GM12873 (cell line): ENCODE measurements at regions not wholly inside any gene's neighbourhood (a gene's known extent, or its start where the extent isn't known, plus 50 kb on each side); places are given as distances from the start of the nearest gene placed in this dataset.

Experiments used
- CTCF ChIP-seq: IDR thresholded peaks from 2 replicates; pipeline ENCODE4 v1.5.1; 2012; ENCODE audit warnings: low read depth, mild to moderate bottlenecking, moderate library complexity, low read length, control low read depth; ENCODE audit not compliant: insufficient read depth; ENCODE audit errors: missing control alignments

GRCh38 chr10:22158426-22158825 is 59.4 kb downstream of the EBLN1 start:
- TF ChIP-seq CTCF = no peak

- no peak for TF ChIP-seq CTCF
These were observed 61.1 kb downstream of the EBLN1 start for GRCh38 chr10:22156750-22157149.

- TF ChIP-seq CTCF = no peak
These were observed 65.4 kb downstream of the EBLN1 start for GRCh38 chr10:22152403-22152802.

GRCh38 chr10:22150842-22151241 is 67.0 kb downstream of the EBLN1 start:
- no peak for TF ChIP-seq CTCF

- TF ChIP-seq CTCF = no peak
These were observed 68.9 kb downstream of the EBLN1 start for GRCh38 chr10:22148961-22149360.

GRCh38 chr10:22137542-22137941 is 80.3 kb downstream of the EBLN1 start:
- TF ChIP-seq CTCF = no peak

- TF ChIP-seq CTCF = no peak
These were observed 82.2 kb downstream of the EBLN1 start for GRCh38 chr10:22135591-22135990.
